Hematopoietic multipotent progenitor cell treated with erythropoietin and hydrocortisone succinate and interleukin-3 and kit ligand, for 15 days (in vitro differentiated cells): ENCODE measurements at regions not wholly inside any gene's neighbourhood (a gene's known extent, or its start where the extent isn't known, plus 50 kb on each side); places are given as distances from the start of the nearest gene placed in this dataset.
"Not testable (repeated sequence)": the region's sequence is repeated elsewhere in the genome, so short reads cannot be mapped to it uniquely, and the experiment has no call there.

Experiments used
- DNase-seq: peaks from one replicate; pipeline ENCODE4 v3.0.0-alpha.2; 2015; ENCODE audit warnings: low spot score

DNA sequence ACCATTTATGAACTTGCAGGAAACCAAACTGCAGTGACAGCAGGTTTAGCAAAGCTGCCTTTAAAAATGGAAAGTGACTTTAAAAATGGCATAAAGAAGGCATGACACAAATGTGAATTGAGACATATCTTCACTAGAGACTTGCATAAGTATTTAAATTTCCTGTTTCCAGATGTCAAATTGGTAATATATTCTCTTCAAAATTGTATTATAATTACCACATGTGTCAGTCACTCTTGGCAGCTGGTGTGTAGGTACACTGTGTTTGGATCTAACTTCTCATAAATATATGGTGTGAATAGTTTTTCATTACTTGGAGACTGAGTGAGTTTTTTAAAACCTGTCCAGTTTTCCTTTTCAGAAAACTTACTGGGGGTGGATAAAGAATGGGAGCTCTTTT, 636.2 kb upstream of the SGO1 start:
- no peak for DNase-seq

- DNase-seq = not testable (repeated sequence)
Observed at GRCh38 chr3:20820872-20821271, 634.9 kb upstream of the SGO1 start.

DNA sequence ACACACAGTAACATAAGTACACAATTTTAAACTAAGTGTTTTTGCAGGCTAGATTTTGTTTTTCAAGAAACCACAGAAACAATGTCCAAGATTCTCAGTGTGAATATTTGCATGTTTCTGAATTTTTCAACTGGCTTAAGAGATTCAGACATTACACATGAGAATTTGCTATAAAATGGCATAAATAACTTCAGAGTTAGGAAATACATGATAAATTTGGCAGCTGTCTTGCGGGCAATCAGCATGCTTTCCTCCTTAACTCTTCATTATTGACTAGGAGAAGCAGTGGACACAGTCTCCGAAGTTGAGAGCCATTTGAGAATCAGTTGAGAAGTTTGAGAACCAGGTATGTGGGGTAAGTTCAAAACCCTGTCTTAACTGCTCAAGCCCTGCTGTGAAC, 625.6 kb upstream of the SGO1 start:
- DNase-seq = no peak

DNA sequence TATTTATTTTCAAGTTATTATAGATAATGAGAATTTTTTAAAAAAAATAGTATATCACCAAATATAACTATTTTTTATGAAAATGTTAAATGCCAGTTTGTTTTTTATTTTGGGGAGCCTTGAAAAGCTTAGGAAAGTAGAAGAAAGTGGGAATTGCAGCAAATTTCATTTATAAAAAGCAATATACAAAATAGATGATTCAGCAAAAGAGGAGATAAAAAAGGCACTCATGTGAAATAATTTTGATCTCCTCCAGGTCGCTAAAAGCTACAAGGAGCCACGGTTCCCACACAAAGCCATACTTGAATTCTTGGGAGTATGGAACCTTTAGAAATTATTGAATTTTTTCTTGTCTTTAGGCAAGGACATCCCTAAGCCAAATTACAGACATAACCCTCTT, 625.0 kb upstream of the SGO1 start:
- DNase-seq = no peak

GRCh38 chr3:20810555-20810954, 624.5 kb upstream of the SGO1 start:
- no peak for DNase-seq

DNA sequence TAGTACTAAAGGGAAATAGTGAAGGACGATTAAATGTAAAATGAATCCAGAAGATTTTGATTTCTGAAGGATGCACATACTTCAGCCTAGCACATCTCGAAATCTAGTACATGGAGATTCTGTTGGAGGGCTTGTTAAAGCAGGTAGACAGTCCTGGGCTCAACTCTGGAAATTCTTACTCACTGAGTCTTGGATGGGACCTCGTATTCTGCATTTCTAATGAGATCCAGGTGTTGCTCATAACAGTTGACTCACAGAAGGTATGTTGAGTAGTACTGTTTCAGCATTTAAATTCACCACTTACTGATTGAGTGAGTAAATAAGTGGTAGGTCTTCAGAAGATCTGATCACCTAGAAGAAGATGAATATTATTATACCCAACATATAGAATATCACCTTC, 623.4 kb upstream of the SGO1 start:
- no peak for DNase-seq

GRCh38 chr3:20808864-20809263, 622.9 kb upstream of the SGO1 start:
- DNase-seq = no peak

- no peak for DNase-seq
Observed at GRCh38 chr3:20798666-20799065, 612.7 kb upstream of the SGO1 start.

- DNase-seq = no peak
Observed at GRCh38 chr3:20787005-20787404, 601.0 kb upstream of the SGO1 start.

DNA sequence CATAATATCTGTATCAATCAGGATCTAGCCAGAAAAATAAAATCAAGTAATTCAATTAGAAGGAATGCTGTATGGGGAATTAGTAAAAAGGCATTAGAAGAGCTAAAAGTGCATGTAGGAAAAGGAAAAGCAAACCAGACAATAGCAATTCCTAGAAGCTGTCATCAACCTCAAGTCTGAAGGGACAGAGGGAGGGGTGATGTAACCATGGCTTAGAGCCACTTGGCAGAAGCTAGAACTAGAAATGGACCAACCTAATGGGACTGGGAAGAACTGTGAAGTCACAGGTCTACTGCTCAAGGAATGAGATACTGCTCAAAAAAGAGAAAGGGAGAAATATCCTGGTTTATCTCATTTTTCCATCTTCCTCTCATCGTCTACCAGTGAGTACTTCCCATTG, 590.7 kb upstream of the SGO1 start:
- DNase-seq = no peak

- DNase-seq = no peak
Observed at GRCh38 chr3:20776286-20776685, 590.3 kb upstream of the SGO1 start.

DNA sequence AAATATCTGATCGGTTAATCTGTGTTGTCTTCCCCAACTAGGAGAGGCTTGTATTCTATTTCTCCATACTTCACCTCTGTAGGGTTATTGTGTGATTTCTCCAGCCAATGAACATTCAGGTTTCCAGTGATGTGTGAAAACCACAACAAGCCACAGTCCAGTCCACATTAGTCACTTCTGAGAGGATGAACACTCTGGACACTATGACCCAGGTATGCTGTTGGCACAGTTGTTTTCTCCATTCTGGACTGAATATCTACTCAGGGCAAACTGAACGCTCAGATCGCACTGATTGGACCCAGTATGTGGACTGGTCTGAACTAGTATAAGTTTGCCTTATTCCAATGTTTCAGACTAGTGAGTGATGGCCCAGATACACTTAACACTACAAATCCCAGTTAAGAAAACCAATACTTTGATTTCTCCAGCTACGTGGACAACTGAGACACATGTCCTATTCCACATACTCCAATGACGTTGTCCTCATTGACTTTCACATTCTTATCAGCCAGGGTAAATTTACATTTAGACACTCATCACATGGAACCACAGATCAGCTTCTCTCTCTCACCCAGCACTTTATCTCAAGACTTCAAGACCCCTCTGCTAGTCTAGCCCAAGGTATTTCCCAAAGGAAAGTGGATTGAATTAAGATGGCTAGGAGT, 587.4 kb upstream of the SGO1 start:
- DNase-seq = no peak

GRCh38 chr3:20772869-20773268, 586.9 kb upstream of the SGO1 start:
- no peak for DNase-seq

DNA sequence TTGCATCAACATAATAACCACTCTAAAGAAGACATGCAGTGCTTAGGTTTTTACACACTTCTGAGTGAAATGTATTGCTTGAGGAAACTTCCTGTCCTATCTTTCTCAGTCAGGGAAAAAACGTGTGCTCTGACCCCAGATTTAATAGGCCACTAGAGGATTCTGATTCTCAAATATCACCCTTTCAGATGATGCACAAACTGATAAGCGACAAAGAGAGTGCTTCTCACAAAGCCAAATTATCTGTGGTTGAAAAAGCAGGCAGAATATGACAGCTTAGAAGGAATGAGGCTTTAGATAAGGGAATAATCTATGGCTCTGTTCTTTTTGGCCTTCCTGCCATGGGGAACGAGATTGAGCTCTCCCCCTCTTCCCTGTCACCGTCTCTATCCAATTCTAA, 583.4 kb upstream of the SGO1 start:
- no peak for DNase-seq

- DNase-seq = no peak
Observed at GRCh38 chr3:20760981-20761380, 575.0 kb upstream of the SGO1 start.

GRCh38 chr3:20752416-20752815, 566.4 kb upstream of the SGO1 start:
- DNase-seq = no peak

DNA sequence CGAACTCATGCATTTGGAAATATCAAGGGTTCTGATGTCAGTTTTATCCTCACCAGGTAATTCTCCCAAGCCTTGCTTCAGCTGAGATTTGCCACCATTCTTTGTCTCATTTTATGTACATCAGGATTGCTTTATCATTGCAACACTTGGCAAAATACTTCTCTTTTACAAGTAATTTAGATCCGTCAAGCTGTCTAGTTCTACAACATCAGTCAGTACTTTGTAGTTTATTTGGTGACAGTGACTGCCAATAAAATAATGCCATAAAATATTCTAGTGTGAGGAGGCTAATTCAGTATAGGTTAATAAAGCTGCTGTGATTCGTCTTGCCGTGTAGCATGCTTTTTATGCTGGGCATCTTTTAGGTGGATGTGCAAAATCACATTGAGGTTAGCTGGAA, 565.3 kb upstream of the SGO1 start:
- no peak for DNase-seq

DNA sequence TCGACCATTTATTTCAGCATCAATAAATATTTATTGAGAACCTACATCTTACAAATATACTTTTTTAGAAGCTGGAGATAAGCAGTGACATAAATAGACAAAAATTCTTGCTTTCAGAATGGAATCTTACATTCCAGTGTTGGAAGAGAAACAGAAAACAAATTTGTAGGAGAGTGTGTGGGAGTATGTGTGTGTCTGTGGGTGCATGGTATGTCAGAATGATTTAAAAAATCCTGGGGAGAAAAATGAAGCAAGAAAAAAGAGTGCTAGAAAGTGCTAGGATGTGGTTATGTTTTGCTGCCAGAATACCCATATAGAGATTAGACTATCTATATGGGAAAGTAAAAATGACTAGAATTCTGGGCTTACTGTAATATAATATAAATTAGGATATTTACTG, 561.7 kb upstream of the SGO1 start:
- DNase-seq = no peak

GRCh38 chr3:20743553-20744321, 557.7 kb upstream of the SGO1 start:
- no peak for DNase-seq

DNA sequence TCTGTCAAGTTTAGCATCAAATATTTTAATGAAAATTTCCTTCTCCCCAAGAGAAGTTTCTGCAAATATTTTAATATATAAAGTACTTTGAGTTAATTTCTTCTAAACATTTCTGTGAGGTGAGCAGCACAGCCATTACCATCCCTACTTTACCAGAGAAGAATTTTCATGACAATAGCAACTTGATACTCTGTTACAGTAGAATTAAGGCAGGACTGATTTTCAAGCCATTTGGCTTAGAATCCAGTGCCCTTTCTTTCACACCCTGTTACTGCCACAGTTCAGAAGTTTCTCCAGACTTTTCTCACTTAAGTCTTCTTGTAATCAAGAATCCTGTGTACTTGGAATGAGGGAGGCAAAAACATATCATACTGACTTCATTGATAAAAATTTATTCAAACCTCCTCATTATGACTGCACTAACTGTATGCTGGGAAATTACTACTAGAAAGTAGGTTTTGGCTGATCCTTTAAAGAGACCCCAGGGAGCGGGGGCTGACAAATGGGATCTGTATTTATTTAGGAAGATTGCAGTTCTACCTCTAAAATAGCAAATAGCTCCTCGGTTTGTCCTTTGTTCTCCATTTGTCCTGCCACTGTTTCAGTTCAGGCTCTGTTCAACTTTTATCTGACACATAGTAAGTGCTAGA, 557.0 kb upstream of the SGO1 start:
- no peak for DNase-seq

GRCh38 chr3:20741381-20741780, 555.4 kb upstream of the SGO1 start:
- DNase-seq = no peak

DNA sequence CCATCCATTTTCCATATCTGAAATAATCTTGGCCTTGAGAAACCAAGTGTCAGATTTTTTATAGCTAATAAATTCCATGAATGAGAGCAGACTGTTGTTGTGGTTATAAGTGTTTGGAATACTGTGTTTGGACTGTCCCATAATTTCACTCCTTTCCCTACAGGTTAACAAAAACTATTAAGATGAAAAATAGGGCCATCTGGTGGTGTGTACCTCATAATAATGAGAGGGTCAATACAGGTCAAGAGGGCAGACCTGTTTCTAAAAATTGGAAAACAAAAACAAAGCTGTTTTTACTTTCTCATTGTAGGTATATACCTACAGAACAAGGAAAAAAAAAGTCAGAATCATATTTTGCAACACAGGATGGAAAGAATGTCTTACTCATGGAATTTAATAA, 553.8 kb upstream of the SGO1 start:
- no peak for DNase-seq

DNA sequence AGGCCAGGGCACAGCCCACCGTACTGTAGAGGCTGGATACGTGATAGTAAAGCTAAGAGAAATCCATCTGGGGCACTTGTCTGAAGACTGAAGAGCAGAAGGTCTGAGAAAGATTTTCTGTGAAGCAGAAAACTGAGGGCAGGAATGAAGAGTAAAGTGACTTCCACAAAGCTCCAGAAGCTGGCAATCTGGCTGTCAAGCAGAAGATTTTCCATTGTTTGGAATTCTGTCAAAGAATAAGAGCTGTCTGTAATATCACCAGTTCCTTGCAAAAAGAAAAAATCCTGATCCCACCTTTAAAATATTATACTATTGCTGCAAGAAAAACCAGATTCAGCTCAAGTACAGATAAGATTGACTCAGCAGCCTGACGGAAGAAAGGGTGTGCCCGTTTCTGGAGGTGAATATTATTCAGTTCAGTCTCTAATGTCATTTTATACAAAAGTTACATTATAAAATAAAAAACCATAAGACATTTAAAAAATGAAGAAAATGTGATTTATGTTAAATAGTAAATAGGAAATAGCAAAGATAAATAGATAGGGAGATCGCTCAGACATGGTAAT, 550.4 kb upstream of the SGO1 start:
- no peak for DNase-seq
